ENCODE measurements at regions not wholly inside any gene's neighbourhood (a gene's known extent, or its start where the extent isn't known, plus 50 kb on each side); places are given as distances from the start of the nearest gene placed in this dataset.
A peak's percentile ranks its signal among the peaks of the same experiment; 100 is the strongest.

GRCh38 chr5:165201369-165201768, 1696.0 kb downstream of the MAT2B start:
- no peak for DNase-seq (ENCODE audit: unreplicated experiment)
- H3K27me3 Mint-ChIP-seq (ENCODE audit: insufficient read depth, unreplicated experiment), result no peaks in the 10 kb centered on the region
- H3K36me3 Mint-ChIP-seq (ENCODE audit: insufficient read depth, unreplicated experiment), result no peaks in the 10 kb centered on the region
- H3K27ac Mint-ChIP-seq (ENCODE audit: low read depth, unreplicated experiment), result no peak overlapping the region
- no peaks in the 10 kb centered on the region for H3K9me3 Mint-ChIP-seq (ENCODE audit: unreplicated experiment)
- ChIA-PET POLR2A (no interaction called here), CTCF (interaction anchor here (0.8 to 1.0 kb wide), 2 partner anchors 10 to 257 kb away, joined by 4 to 5 read pairs; no protein-coding TSS in a partner anchor)
- H3K4me1 Mint-ChIP-seq (ENCODE audit: insufficient read depth, unreplicated experiment), result peaks cover 6% of the 10 kb centered on the region
- H3K4me3 Mint-ChIP-seq (ENCODE audit: unreplicated experiment), result no peak overlapping the region
- no peak for TF ChIP-seq CTCF (IDR thresholded peaks at IDR 0.05; ENCODE audit: unreplicated experiment)
- no TSS peak for BruUV-seq (replicated peaks)
- intact Hi-C loops (cut with micrococcal nuclease), result loop anchor here (10.0 kb wide), 1 partner anchor 697 kb away; no protein-coding TSS in a partner anchor

GRCh38 chr5:165201771-165202518, 1696.5 kb downstream of the MAT2B start:
- H3K27ac Mint-ChIP-seq (ENCODE audit: low read depth, unreplicated experiment), result no peak overlapping the region
- no peaks in the 10 kb centered on the region for H3K27me3 Mint-ChIP-seq (ENCODE audit: insufficient read depth, unreplicated experiment)
- intact Hi-C loops (cut with micrococcal nuclease), result loop anchor here (10.0 kb wide), 1 partner anchor 697 kb away; no protein-coding TSS in a partner anchor
- ChIA-PET POLR2A (no interaction called here), CTCF (interaction anchor here (0.5 to 1.0 kb wide), 3 partner anchors 10 to 256 kb away, joined by 3 to 5 read pairs (median 4); no protein-coding TSS in a partner anchor)
- no TSS peak for BruUV-seq (replicated peaks)
- DNase-seq (ENCODE audit: unreplicated experiment), result peak; percentile 55
- peaks cover 6% of the 10 kb centered on the region for H3K4me1 Mint-ChIP-seq (ENCODE audit: insufficient read depth, unreplicated experiment)
- no peak overlapping the region for H3K4me3 Mint-ChIP-seq (ENCODE audit: unreplicated experiment)
- no peaks in the 10 kb centered on the region for H3K36me3 Mint-ChIP-seq (ENCODE audit: insufficient read depth, unreplicated experiment)
- H3K9me3 Mint-ChIP-seq (ENCODE audit: unreplicated experiment), result no peaks in the 10 kb centered on the region
- TF ChIP-seq CTCF (IDR thresholded peaks at IDR 0.05; ENCODE audit: unreplicated experiment), result no peak

DNA sequence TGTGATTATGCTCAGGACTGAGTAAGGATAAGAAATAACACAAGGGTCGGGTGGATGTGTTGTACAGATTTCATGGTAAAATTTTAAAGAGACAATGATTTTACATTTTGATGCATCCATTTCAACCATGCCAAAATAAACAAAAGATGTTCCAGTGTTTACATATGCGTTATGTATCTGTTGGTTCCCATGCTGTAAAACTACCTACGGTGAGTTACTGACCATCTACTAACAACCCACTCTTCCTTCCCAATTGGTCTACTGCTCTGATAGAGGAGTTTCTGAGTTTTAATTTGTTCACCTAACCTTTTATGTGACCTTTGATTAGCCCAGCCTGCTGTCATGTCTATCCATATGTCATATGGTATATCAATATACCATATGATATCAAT, 1697.1 kb downstream of the MAT2B start:
- no peak overlapping the region for H3K4me3 Mint-ChIP-seq (ENCODE audit: unreplicated experiment)
- H3K27me3 Mint-ChIP-seq (ENCODE audit: insufficient read depth, unreplicated experiment), result no peaks in the 10 kb centered on the region
- DNase-seq (ENCODE audit: unreplicated experiment), result no peak
- no peak for TF ChIP-seq CTCF (IDR thresholded peaks at IDR 0.05; ENCODE audit: unreplicated experiment)
- POLR2A ChIA-PET, result no interaction called here
- no peak overlapping the region for H3K27ac Mint-ChIP-seq (ENCODE audit: low read depth, unreplicated experiment)
- intact Hi-C loops (cut with micrococcal nuclease), result loop anchor here (10.0 kb wide), 1 partner anchor 698 kb away; no protein-coding TSS in a partner anchor
- BruUV-seq (replicated peaks), result no TSS peak
- H3K4me1 Mint-ChIP-seq (ENCODE audit: insufficient read depth, unreplicated experiment), result peaks cover 6% of the 10 kb centered on the region
- no peaks in the 10 kb centered on the region for H3K36me3 Mint-ChIP-seq (ENCODE audit: insufficient read depth, unreplicated experiment)
- H3K9me3 Mint-ChIP-seq (ENCODE audit: unreplicated experiment), result no peaks in the 10 kb centered on the region
- CTCF ChIA-PET, result interaction anchor here (0.5 kb wide), 1 partner anchor 102 kb away, joined by 3 read pairs; no protein-coding TSS in a partner anchor

- BruUV-seq (replicated peaks), result no TSS peak
- intact Hi-C loops (cut with micrococcal nuclease), result loop anchor here (1.0 to 10.0 kb wide), 8 partner anchors 248 to 1644 kb away; no protein-coding TSS in a partner anchor
- H3K27me3 Mint-ChIP-seq (ENCODE audit: insufficient read depth, unreplicated experiment), result no peaks in the 10 kb centered on the region
- no peak overlapping the region for H3K27ac Mint-ChIP-seq (ENCODE audit: low read depth, unreplicated experiment)
- TF ChIP-seq CTCF (IDR thresholded peaks at IDR 0.05; ENCODE audit: unreplicated experiment), result peak; percentile 66
- no peak overlapping the region for H3K4me3 Mint-ChIP-seq (ENCODE audit: unreplicated experiment)
- no peaks in the 10 kb centered on the region for H3K36me3 Mint-ChIP-seq (ENCODE audit: insufficient read depth, unreplicated experiment)
- H3K4me1 Mint-ChIP-seq (ENCODE audit: insufficient read depth, unreplicated experiment), result no peaks in the 10 kb centered on the region
- POLR2A ChIA-PET, result interaction anchor here (0.6 to 0.7 kb wide), 2 partner anchors 1053 to 1447 kb away, joined by 3 to 4 read pairs; no protein-coding TSS in a partner anchor
- CTCF ChIA-PET, result interaction anchor here (0.6 to 0.8 kb wide), 7 partner anchors 35 to 532 kb away, joined by 3 to 6 read pairs (median 3); no protein-coding TSS in a partner anchor
- H3K9me3 Mint-ChIP-seq (ENCODE audit: unreplicated experiment), result no peaks in the 10 kb centered on the region
- DNase-seq (ENCODE audit: unreplicated experiment), result peak; percentile 55
Observed at GRCh38 chr5:165209101-165209727, 1703.8 kb downstream of the MAT2B start.

All from MCF 10A (cell line).